ENCODE measurements at regions not wholly inside any gene's neighbourhood (a gene's known extent, or its start where the extent isn't known, plus 50 kb on each side); places are given as distances from the start of the nearest gene placed in this dataset.

DNA sequence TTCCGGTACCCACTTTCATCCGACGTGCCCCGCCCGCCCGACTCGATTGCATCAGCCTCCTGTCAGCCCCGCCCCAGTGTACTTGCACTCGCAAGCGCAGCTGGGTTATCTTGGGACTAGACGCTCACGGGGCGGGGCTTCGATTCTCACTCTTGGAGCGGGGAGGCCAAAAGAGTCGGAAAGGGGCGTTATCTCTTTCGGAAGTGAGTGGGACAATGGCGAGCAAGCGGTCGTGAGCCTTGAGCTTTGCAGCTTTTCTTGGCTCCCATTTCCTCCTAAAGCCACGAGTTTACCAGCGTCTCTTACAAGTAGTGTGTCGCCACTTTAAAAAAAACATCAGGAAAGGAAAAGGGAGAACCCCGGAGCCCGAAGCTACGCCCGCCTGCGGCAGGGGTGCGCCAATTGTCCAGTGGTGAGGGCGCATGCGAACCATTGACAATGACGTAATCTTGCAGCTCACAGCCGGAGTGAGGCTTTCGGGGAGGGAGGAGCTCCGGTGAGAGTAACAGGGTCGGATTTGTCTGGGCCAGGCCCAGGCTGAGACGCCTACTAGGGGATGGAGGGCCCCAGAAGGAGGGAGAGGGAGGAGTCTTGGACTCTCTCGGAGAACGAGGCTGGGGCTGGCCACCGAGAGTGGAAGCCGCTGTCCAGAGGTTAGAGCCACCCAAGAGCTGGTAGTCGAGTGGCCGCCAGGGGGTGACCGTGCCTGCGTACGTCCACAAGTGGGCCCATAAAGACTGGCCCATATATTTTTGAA is 109.5 kb downstream of the GNL3L start (continued):
- TF ChIP-seq, protein P1, sequence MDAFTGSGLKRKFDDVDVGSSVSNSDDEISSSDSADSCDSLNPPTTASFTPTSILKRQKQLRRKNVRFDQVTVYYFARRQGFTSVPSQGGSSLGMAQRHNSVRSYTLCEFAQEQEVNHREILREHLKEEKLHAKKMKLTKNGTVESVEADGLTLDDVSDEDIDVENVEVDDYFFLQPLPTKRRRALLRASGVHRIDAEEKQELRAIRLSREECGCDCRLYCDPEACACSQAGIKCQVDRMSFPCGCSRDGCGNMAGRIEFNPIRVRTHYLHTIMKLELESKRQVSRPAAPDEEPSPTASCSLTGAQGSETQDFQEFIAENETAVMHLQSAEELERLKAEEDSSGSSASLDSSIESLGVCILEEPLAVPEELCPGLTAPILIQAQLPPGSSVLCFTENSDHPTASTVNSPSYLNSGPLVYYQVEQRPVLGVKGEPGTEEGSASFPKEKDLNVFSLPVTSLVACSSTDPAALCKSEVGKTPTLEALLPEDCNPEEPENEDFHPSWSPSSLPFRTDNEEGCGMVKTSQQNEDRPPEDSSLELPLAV (CRISPR knock-in tag; conservative IDR thresholded peaks at IDR 0.05; ENCODE audit: low read depth), result no peak
- TF ChIP-seq ZIK1 (CRISPR knock-in tag; IDR thresholded peaks at IDR 0.05; ENCODE audit: borderline replicate concordance, low read depth), result no peak
- TF ChIP-seq ZFX (CRISPR knock-in tag; IDR thresholded peaks at IDR 0.05; ENCODE audit: low read depth), result peak; percentile 42; the same call in 1 of the 2 replicates
- TF ChIP-seq, protein P2, sequence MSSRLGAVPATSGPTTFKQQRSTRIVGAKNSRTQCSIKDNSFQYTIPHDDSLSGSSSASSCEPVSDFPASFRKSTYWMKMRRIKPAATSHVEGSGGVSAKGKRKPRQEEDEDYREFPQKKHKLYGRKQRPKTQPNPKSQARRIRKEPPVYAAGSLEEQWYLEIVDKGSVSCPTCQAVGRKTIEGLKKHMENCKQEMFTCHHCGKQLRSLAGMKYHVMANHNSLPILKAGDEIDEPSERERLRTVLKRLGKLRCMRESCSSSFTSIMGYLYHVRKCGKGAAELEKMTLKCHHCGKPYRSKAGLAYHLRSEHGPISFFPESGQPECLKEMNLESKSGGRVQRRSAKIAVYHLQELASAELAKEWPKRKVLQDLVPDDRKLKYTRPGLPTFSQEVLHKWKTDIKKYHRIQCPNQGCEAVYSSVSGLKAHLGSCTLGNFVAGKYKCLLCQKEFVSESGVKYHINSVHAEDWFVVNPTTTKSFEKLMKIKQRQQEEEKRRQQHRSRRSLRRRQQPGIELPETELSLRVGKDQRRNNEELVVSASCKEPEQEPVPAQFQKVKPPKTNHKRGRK (CRISPR knock-in tag; IDR thresholded peaks at IDR 0.05), result no peak
- TF ChIP-seq RFX3 (CRISPR knock-in tag; IDR thresholded peaks at IDR 0.05), result no peak
- no peak for TF ChIP-seq ZNF557 (CRISPR knock-in tag; IDR thresholded peaks at IDR 0.05)
- peak; percentile 54 for TF ChIP-seq MED1 (CRISPR knock-in tag; IDR thresholded peaks at IDR 0.05)
- no peak for TF ChIP-seq HDAC1 (CRISPR knock-in tag; IDR thresholded peaks at IDR 0.05)
- TF ChIP-seq, protein P3, sequence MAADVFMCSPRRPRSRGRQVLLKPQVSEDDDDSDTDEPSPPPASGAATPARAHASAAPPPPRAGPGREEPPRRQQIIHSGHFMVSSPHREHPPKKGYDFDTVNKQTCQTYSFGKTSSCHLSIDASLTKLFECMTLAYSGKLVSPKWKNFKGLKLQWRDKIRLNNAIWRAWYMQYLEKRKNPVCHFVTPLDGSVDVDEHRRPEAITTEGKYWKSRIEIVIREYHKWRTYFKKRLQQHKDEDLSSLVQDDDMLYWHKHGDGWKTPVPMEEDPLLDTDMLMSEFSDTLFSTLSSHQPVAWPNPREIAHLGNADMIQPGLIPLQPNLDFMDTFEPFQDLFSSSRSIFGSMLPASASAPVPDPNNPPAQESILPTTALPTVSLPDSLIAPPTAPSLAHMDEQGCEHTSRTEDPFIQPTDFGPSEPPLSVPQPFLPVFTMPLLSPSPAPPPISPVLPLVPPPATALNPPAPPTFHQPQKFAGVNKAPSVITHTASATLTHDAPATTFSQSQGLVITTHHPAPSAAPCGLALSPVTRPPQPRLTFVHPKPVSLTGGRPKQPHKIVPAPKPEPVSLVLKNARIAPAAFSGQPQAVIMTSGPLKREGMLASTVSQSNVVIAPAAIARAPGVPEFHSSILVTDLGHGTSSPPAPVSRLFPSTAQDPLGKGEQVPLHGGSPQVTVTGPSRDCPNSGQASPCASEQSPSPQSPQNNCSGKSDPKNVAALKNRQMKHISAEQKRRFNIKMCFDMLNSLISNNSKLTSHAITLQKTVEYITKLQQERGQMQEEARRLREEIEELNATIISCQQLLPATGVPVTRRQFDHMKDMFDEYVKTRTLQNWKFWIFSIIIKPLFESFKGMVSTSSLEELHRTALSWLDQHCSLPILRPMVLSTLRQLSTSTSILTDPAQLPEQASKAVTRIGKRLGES (CRISPR knock-in tag; IDR thresholded peaks at IDR 0.05; ENCODE audit: borderline replicate concordance), result no peak
- TF ChIP-seq ZNF746 (CRISPR knock-in tag; IDR thresholded peaks at IDR 0.05), result 0 out of 2 replicates have a peak, but pooled peaks have one; percentile 44
- no peak for TF ChIP-seq ZEB1 (IDR thresholded peaks at IDR 0.05; ENCODE audit: insufficient replicate concordance, low read depth)
- TF ChIP-seq HMGXB3 (CRISPR knock-in tag; IDR thresholded peaks at IDR 0.05; ENCODE audit: borderline replicate concordance), result no peak
- no peak for TF ChIP-seq ZC3H4 (CRISPR knock-in tag; IDR thresholded peaks at IDR 0.05; ENCODE audit: borderline replicate concordance)
- no peak for TF ChIP-seq ZNF639 (CRISPR knock-in tag; conservative IDR thresholded peaks at IDR 0.05)
- TF ChIP-seq GTF2F1 (IDR thresholded peaks at IDR 0.05; ENCODE audit: low read length), result no peak
- TF ChIP-seq SALL1 (CRISPR knock-in tag; IDR thresholded peaks at IDR 0.05), result peak; percentile 9; the same call in 1 of the 2 replicates
- TF ChIP-seq MED8 (CRISPR knock-in tag; IDR thresholded peaks at IDR 0.05; ENCODE audit: insufficient replicate concordance), result no peak
- no peak for TF ChIP-seq ZNF124 (CRISPR knock-in tag; IDR thresholded peaks at IDR 0.05)
